K562 (cell line): ENCODE measurements at regions not wholly inside any gene's neighbourhood (a gene's known extent, or its start where the extent isn't known, plus 50 kb on each side); places are given as distances from the start of the nearest gene placed in this dataset.

Source experiments
- HNRNPLL ChIP-seq: fragments of 200-400 bp; formaldehyde crosslinking; IDR thresholded peaks from 2 replicates; pipeline ENCODE4 v1.6.1; 2017; ENCODE audit warnings: low read length, low read depth, mild to moderate bottlenecking; ENCODE audit not compliant: poor library complexity, severe bottlenecking
- MCM7 ChIP-seq, 2 experiments: fragments of 450-650 bp; IDR thresholded peaks; 2 replicates each; pipeline ENCODE4 v1.6.1; 2016 to 2018
- RAD21 ChIP-seq, 2 experiments: fragments of 250-450 bp in 1 of 2; fragments of 450-650 bp in 1 of 2; sonication (Bioruptor Pico) in 1 of 2; formaldehyde crosslinking in 1 of 2; IDR thresholded peaks in 1 of 2; conservative IDR thresholded peaks in 1 of 2; 2 replicates each; pipeline versions ENCODE4 v1.4.0 to v1.8.0; 2020 to 2022; ENCODE audit warnings: mild to moderate bottlenecking in 2 of 2, moderate library complexity in 1 of 2

GRCh38 chr11:28625532-28625931, 517.3 kb downstream of the METTL15 start:
- TF ChIP-seq MCM7 (IDR thresholded peaks at IDR 0.05) (no peak), HNRNPLL (no peak), RAD21 (CRISPR knock-in tag; conservative IDR thresholded peaks at IDR 0.05 in 1 of 2, IDR thresholded peaks at IDR 0.05 in 1 of 2) (no peak)
